WI38 (cell line): ENCODE measurements at regions not wholly inside any gene's neighbourhood (a gene's known extent, or its start where the extent isn't known, plus 50 kb on each side); places are given as distances from the start of the nearest gene placed in this dataset.
"Not testable (repeated sequence)": the region's sequence is repeated elsewhere in the genome, so short reads cannot be mapped to it uniquely, and the experiment has no call there.

Experiments
- H3K4me3 ChIP-seq: 2 replicates; pipeline ENCODE4 v1.5.1; 2011; ENCODE audit warnings: low read depth, mild to moderate bottlenecking, control low read depth, low read length
- TF ChIP-seq, protein P1 (sequence below): IDR thresholded peaks from 2 replicates; pipeline ENCODE4 v1.5.1; 2012; ENCODE audit warnings: low read depth, mild to moderate bottlenecking, control low read depth, low read length

DNA sequence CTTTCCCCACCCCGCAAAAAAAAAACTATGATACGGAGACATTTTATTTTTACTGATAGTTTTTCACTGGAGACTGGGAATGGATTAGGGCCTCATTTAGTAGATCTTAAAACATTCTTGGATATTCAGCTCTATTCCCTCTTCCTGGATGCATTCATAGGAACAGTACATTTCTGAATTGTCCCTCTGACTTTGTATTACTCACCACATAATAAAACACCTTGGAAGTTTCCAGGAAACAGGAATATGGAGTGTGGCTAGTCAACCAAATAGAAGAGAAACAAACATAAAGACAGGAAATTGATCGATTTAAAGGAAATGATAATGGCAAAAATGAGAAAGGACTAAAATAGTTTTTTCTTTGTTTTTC is 147.7 kb downstream of the GPX5 start:
- no peak overlapping the region; the same call in 1 of the 2 replicates for H3K4me3 ChIP-seq
- TF ChIP-seq, protein P1, sequence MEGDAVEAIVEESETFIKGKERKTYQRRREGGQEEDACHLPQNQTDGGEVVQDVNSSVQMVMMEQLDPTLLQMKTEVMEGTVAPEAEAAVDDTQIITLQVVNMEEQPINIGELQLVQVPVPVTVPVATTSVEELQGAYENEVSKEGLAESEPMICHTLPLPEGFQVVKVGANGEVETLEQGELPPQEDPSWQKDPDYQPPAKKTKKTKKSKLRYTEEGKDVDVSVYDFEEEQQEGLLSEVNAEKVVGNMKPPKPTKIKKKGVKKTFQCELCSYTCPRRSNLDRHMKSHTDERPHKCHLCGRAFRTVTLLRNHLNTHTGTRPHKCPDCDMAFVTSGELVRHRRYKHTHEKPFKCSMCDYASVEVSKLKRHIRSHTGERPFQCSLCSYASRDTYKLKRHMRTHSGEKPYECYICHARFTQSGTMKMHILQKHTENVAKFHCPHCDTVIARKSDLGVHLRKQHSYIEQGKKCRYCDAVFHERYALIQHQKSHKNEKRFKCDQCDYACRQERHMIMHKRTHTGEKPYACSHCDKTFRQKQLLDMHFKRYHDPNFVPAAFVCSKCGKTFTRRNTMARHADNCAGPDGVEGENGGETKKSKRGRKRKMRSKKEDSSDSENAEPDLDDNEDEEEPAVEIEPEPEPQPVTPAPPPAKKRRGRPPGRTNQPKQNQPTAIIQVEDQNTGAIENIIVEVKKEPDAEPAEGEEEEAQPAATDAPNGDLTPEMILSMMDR = no peak

DNA sequence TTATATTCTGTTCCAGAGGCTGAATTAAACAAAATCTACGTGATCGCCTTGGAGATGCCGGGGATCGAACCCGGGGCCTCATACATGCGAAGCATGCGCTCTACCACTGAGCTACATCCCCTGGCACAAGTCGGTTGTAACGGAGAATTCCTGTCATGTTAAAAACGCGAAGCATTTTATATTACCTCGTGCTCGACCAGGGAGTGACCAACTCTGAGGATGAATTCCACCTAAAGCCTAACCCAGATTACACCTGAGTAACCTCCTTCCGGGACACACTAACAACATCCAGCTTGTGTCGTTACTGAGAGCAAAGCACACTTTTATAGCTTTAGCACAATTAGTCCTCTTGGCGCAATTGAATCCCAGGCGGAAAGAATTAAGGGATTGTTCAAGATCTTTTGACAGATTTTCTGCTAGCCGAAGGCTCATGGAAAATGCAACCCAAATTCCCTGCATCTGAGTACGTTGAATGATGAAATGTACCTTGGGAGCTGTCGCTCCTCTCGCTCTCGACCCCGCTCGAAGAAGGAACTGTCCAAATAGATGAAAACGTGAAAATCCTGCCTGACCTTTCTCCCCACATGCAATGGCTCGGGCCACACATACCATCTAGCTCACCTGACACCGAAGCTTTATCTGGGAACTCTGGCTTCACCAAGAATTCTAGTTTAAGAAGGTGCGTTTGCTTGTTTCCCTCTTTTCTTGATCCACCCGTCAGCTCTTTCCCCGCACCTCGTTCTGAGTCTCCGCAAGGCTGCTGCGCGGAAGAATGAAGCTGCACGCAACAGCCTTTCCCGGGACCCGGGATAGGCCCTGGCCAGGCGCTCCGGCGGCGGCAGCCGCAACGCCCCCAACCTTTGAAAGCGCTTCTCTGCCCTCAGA is 148.3 kb downstream of the GPX5 start:
- peak overlapping the region; percentile 66 for H3K4me3 ChIP-seq
- TF ChIP-seq, protein P1 = no peak

DNA sequence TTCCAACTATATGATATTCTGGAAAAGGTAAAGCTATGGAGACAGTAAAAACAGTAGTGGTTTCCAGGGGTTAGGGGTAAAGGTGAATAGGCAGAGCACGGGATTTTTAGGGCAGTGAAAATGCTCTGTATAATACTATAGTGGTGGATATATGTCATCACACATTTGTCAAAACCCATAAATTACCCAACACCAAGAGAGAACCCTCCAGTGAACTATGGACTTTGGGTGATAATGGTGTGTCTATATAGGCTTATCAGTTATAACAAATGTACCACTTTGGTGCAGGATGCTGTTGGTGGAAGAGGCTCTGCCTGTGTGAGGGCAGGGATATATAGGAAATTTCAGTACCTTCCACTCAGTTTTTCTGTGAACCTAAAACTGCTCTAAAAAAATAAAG is 149.9 kb downstream of the GPX5 start:
- TF ChIP-seq, protein P1 = no peak
- H3K4me3 ChIP-seq = no peak overlapping the region

DNA sequence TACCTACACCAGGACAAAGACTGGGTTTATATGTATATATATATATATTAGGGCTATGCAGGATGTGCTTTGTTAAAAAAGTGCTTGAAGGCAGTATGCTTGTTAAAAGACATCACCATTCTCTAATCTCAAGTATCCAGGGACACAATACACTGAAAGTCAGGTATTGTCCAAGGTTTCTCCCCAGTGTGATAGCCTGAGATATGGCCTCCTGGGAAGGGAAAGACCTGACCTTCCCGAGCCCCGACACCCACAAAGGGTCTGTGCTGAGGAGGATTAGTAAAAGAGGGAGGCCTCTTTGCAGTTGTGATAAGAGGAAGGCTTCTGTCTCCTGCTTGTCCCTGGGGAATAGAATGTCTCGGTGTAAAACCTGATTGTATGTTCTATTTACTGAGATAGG is 156.9 kb downstream of the GPX5 start:
- no peak overlapping the region for H3K4me3 ChIP-seq
- TF ChIP-seq, protein P1 = no peak

DNA sequence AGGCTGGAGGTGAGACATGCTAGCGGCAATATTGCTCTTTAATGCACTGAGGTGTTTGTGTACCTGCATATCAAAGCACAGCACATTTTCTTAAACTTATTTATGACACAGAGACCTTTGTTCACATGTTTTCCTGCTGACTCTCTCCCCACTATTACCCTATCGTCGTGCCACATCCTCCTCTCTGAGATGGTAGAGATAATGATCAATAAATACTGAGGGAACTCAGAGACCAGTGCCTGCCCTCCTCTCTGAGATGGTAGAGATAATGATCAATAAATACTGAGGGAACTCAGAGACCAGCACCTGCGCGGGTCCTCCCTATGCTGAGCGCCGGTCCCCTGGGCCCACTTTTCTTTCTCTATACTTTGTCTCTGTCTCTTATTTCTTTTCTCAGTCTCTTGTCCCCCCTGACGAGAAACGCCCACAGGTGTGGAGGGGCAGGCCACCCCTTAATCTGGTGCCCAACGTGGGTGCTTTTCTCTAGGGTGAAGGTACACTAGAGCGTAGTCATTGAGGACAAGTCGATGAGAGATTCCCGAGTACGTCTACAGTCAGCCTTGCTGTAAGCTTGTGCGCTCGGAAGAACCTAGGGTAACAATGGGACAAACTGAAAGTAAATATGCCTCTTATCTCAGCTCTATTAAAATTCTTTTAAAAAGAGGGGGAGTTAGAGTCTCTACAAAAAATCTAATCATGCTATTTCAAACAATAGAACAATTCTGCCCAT is 157.4 kb downstream of the GPX5 start:
- not testable (repeated sequence) for H3K4me3 ChIP-seq

DNA sequence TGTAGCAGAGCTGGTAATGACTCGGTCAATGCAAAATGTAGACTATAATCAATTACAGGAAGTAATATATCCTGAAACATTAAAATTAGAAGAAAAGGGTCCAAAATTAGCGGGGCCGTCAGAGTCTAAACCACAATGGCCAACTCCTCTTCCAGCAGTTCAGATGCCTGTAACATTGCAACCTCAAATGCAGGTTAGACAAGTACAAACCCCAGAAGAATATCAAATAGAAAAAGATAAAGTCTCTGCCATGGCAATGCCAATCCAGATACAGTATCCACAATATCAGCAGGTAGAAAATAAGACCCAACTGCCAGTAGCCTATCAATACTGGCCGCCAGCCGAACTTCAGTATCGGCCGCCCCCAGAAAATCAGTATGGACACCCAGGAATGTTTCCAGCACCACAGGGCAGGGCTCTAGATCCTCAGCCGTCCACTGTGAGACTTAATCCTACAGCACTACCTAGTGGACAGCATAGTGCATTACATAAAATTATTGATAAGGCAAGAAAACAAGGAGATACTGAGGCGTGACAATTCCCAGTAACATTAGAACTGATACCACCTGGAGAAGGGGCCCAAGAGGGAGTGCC is 158.4 kb downstream of the GPX5 start:
- no peak overlapping the region for H3K4me3 ChIP-seq

DNA sequence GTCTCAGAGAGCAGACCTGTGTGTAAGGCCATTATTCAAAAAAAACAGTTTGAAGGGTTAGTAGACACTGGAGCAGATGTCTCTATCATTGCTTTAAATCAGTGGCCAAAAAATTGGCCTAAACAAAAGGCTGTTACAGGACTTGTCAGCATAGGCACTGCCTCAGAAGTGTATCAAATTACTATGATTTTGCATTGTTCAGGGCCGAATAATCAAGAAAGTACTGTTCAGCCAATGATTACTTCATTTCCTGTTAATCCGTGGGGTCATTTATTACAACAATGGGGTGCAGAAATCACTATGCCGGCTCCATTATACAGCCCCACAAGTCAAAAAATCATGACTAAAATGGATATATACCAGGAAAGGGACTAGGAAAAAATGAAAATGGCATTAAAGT is 160.3 kb downstream of the GPX5 start:
- not testable (repeated sequence) for H3K4me3 ChIP-seq

More for the DNA sequence above, 158.4 kb downstream of the GPX5 start:
- TF ChIP-seq, protein P1 = peak; percentile 40; the same call in 1 of the 2 replicates

DNA sequence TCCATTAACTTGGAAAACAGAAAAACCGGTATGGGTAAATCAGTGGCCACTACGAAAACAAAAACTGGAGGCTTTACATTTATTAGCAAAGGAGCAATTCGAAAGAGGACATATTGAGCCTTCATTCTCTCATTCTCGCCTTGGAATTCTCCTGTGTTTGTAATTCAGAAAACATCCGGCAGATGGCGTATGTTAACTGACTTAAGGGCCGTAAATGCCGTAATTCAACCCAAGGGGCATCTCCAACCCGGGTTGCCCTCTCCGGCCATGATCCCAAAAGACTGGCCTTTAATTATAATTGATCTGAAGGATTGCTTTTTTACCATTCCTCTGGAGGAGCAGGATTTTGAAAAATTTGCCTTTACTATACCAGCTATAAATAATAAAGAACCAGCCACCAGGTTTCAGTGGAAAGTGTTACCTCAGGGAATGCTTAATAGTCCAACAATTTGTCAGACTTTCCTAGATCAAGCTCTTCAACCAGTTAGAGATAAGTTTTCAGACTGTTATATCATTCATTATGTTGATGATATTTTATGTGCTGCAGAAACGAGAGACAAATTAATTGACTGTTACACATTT is 160.9 kb downstream of the GPX5 start:
- TF ChIP-seq, protein P1 = peak; percentile 38; the same call in 1 of the 2 replicates
- H3K4me3 ChIP-seq = not testable (repeated sequence)

DNA sequence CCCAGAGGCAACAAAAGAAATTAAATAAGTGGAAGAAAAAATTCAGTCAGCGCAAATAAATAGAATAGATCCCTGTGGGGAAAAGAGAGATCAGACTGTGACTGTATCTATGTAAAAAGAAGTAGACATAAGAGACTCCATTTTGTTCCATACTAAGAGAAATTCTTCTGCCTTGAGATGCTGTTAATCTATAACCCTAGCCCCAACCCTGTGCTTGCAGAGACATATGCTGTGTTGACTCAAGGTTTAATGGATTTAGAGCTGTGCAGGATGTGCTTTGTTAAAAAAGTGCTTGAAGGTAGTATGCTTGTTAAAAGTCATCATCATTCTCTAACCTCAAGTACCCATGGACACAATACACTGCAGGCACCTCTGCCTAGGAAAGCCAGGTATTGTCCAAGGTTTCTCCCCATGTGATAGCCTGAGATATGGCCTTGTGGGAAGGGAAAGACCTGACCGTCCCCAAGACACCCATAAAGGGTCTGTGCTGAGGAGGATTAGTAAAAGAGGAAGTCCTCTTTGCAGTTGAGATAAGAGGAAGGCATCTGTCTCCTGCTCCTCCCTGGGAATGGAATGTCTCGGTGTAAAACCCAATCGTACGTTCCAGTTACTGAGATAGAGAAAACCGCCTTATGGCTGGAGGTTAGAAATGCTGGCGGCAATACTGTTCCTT is 161.8 kb downstream of the GPX5 start:
- H3K4me3 ChIP-seq = not testable (repeated sequence)

DNA sequence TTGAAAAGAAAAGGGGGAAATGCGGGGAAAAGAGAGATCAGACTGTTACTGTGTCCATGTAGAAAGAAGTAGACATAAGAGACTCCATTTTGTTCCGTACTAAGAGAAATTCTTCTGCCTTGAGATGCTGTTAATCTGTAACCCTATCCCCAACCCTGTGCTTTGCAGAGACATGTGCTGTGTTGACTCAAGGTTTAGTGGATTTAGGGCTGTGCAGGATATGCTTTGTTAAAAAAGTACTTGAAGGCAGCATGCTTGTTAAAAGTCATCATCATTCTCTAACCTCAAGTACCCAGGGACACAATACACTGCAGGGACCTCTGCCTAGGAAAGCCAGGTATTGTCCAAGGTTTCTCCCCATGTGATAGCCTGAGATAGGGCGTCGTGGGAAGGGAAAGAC is 166.3 kb downstream of the GPX5 start:
- not testable (repeated sequence) for H3K4me3 ChIP-seq
